IMR-90 (cell line): ENCODE measurements at regions not wholly inside any gene's neighbourhood (a gene's known extent, or its start where the extent isn't known, plus 50 kb on each side); places are given as distances from the start of the nearest gene placed in this dataset.

Experiments used
- ATAC-seq: fragments of 200-7000 bp; cut with Tn5 transposase; 2 replicates; pipeline ENCODE4 v1.9.1; 2020; ENCODE audit warnings: low read depth, mild to moderate bottlenecking, moderate library complexity
- BruUV-seq: library from RNA; stranded (reverse); fragments of 400-500 nt; replicated peaks from 2 replicates; lab custom pipeline; 2021; lab: Mats Ljungman, UMichigan
- CTCF ChIA-PET: fragments of 300-600 bp; formaldehyde crosslinking; extraction: SDS; loops from one replicate; lab custom pipeline; 2021; ENCODE audit warnings: antibody characterized with exemption; lab: Yijun Ruan, JAX
- POLR2A ChIA-PET: fragments of 300-600 bp; sonication (Branson Sonifier 250); formaldehyde crosslinking; loops from one replicate; lab custom pipeline; 2022; ENCODE audit warnings: antibody characterized with exemption; ENCODE audit not compliant: unreplicated experiment; lab: Charles Lee
- DNase-seq: peaks from one replicate; pipeline ENCODE4 v3.0.0; 2013
- H2AFZ ChIP-seq: replicated peaks from 2 replicates; pipeline ENCODE3; 2013; ENCODE audit warnings: low read length, mild to moderate bottlenecking; ENCODE audit not compliant: poor library complexity
- H2AK5ac ChIP-seq: 2 replicates; pipeline ENCODE4 v1.6.1; 2013; ENCODE audit warnings: low read depth, low read length, inconsistent platforms
- H2AK9ac ChIP-seq: replicated peaks from 2 replicates; pipeline ENCODE3; 2013; ENCODE audit warnings: mild to moderate bottlenecking, low read depth, low read length, moderate library complexity; ENCODE audit not compliant: poor library complexity
- H2BK120ac ChIP-seq: 2 replicates; pipeline ENCODE4 v1.6.1; 2013; ENCODE audit warnings: low read depth, low read length, inconsistent platforms
- H2BK15ac ChIP-seq: 3 replicates; pipeline ENCODE4 v1.6.1; 2013; ENCODE audit warnings: low read depth, low read length, inconsistent platforms
- H2BK20ac ChIP-seq: 2 replicates; pipeline ENCODE4 v1.6.1; 2013; ENCODE audit warnings: low read depth, mild to moderate bottlenecking, inconsistent platforms, low read length, moderate library complexity
- H2BK5ac ChIP-seq: 2 replicates; pipeline ENCODE4 v1.6.1; 2013; ENCODE audit warnings: mild to moderate bottlenecking, low read depth, low read length, inconsistent platforms; ENCODE audit not compliant: poor library complexity, severe bottlenecking
- H3K14ac ChIP-seq: replicated peaks from 2 replicates; pipeline ENCODE4 v1.6.1; 2013; ENCODE audit warnings: low read depth, low read length, inconsistent platforms
- H3K18ac ChIP-seq: 2 replicates; pipeline ENCODE4 v1.6.1; 2013; ENCODE audit warnings: low read depth, low read length, control low read depth
- H3K23ac ChIP-seq: 2 replicates; pipeline ENCODE4 v1.6.1; 2013; ENCODE audit warnings: low read depth, low read length, inconsistent platforms
- H3K27ac ChIP-seq: 2 replicates; pipeline ENCODE4 v1.5.1; 2013; ENCODE audit warnings: mild to moderate bottlenecking, control low read depth, low read length; ENCODE audit not compliant: insufficient read depth
- H3K27me3 ChIP-seq: 2 replicates; pipeline ENCODE4 v1.6.1; 2013; ENCODE audit warnings: low read length; ENCODE audit not compliant: control insufficient read depth, insufficient read depth
- H3K36me3 ChIP-seq: 2 replicates; pipeline ENCODE4 v1.6.1; 2013; ENCODE audit warnings: low read length, mixed read lengths; ENCODE audit not compliant: control insufficient read depth, insufficient read depth
- H3K4ac ChIP-seq: 2 replicates; pipeline ENCODE4 v1.6.1; 2013; ENCODE audit warnings: low read depth, low read length, inconsistent platforms
- H3K4me1 ChIP-seq: 2 replicates; pipeline ENCODE4 v1.6.1; 2013; ENCODE audit warnings: low read length, mixed read lengths; ENCODE audit not compliant: control insufficient read depth, insufficient read depth
- H3K4me2 ChIP-seq: 2 replicates; pipeline ENCODE4 v1.6.1; 2013; ENCODE audit warnings: low read depth, mild to moderate bottlenecking, control low read depth, low read length, moderate library complexity
- H3K4me3 ChIP-seq: 2 replicates; pipeline ENCODE4 v1.5.1; 2013; ENCODE audit warnings: low read depth, mild to moderate bottlenecking, control low read depth, low read length, moderate library complexity; ENCODE audit not compliant: insufficient read depth
- H3K56ac ChIP-seq: 2 replicates; pipeline ENCODE4 v1.6.1; 2013; ENCODE audit warnings: low read length, inconsistent platforms; ENCODE audit not compliant: insufficient read depth; ENCODE audit errors: extremely low read depth
- H3K79me1 ChIP-seq, 2 experiments: 2 replicates each; pipeline ENCODE4 v1.6.1; 2013; ENCODE audit warnings: low read length in 2 of 2, inconsistent platforms in 1 of 2, low read depth in 1 of 2
- H3K9ac ChIP-seq: 2 replicates; pipeline ENCODE4 v1.6.1; 2013; ENCODE audit warnings: low read depth, low read length, control low read depth
- H3K9me1 ChIP-seq: 2 replicates; pipeline ENCODE4 v1.6.1; 2013; ENCODE audit warnings: low read length, inconsistent platforms; ENCODE audit not compliant: insufficient read depth
- H3K9me3 ChIP-seq: 2 replicates; pipeline ENCODE4 v1.6.1; 2013; ENCODE audit warnings: low read length; ENCODE audit not compliant: control insufficient read depth, insufficient read depth
- H4K20me1 ChIP-seq: 2 replicates; pipeline ENCODE4 v1.6.1; 2013; ENCODE audit warnings: low read length, inconsistent platforms; ENCODE audit not compliant: insufficient read depth
- H4K5ac ChIP-seq: 2 replicates; pipeline ENCODE4 v1.6.1; 2013; ENCODE audit warnings: mild to moderate bottlenecking, low read depth, low read length, control low read depth
- H4K8ac ChIP-seq, 2 experiments: 2 replicates each; pipeline ENCODE4 v1.6.1; 2013; ENCODE audit warnings: low read depth in 2 of 2, low read length in 2 of 2, control low read depth in 1 of 2, inconsistent platforms in 1 of 2
- H4K91ac ChIP-seq: 2 replicates; pipeline ENCODE4 v1.6.1; 2013; ENCODE audit warnings: low read depth, low read length, inconsistent platforms; ENCODE audit not compliant: insufficient read depth
- CTCF ChIP-seq: conservative IDR thresholded peaks from 2 replicates; pipeline ENCODE4 v1.5.1; 2012; ENCODE audit warnings: mild to moderate bottlenecking, low read depth, low read length, improper control_type of control experiment
- FOS ChIP-seq: fragments of 150-350 bp; IDR thresholded peaks from 2 replicates; pipeline ENCODE4 v1.6.1; 2016; ENCODE audit warnings: low read depth, low read length
- MAZ ChIP-seq: IDR thresholded peaks from 2 replicates; pipeline ENCODE4 v1.6.1; 2012; ENCODE audit warnings: low read depth, mild to moderate bottlenecking, low read length, improper control_type of control experiment, moderate library complexity, borderline replicate concordance
- MXI1 ChIP-seq: IDR thresholded peaks from 2 replicates; pipeline ENCODE4 v1.6.1; 2012; ENCODE audit warnings: low read depth, mild to moderate bottlenecking, low read length, moderate library complexity, borderline replicate concordance
- RFX5 ChIP-seq: IDR thresholded peaks from 2 replicates; pipeline ENCODE4 v1.8.0; 2012; ENCODE audit warnings: low read depth, mild to moderate bottlenecking, low read length, moderate library complexity
- SMC3 ChIP-seq: fragments of 150-350 bp; IDR thresholded peaks from 2 replicates; pipeline ENCODE4 v1.6.1; 2016; ENCODE audit warnings: low read depth, mild to moderate bottlenecking, antibody characterized with exemption, low read length, moderate library complexity
- USF2 ChIP-seq: fragments of 150-350 bp; IDR thresholded peaks from 2 replicates; pipeline ENCODE4 v1.6.1; 2017; ENCODE audit warnings: mild to moderate bottlenecking, antibody characterized with exemption, low read length, low read depth
- WGBS, 2 experiments: methylation state at CpG; one replicate each; pipeline versions ENCODE4 v1.1.5 to v1.1.7; 2013; ENCODE audit warnings: missing lambda C conversion rate in 2 of 2; ENCODE audit not compliant: insufficient read length in 1 of 2; ENCODE audit errors: extremely low coverage in 2 of 2; 5-methylcytosine and 5-hydroxymethylcytosine counted together
- dilution Hi-C: fragments of 300-500 bp; cut with HindIII; formaldehyde crosslinking; loops from one replicate; pipeline ENCODE4 v1.14.3; 2018; ENCODE audit warnings: low sequenced_read_pairs; ENCODE audit not compliant: unreplicated experiment
- in situ Hi-C: fragments of 300-500 bp; cut with MboI; formaldehyde crosslinking; loops from 3 replicates; pipeline ENCODE4 v1.14.3; 2019; ENCODE audit warnings: low sequenced_read_pairs, inconsistent platforms, mixed read lengths
- intact Hi-C: fragments of 100-400 bp; cut with micrococcal nuclease; formaldehyde crosslinking; loops from 2 replicates; pipeline ENCODE4 v1.10.0; 2022

GRCh38 chr5:163947848-163948666, 442.6 kb downstream of the MAT2B start:
- H3K9ac ChIP-seq, result no peak overlapping the region
- H2BK5ac ChIP-seq, result no peak overlapping the region
- BruUV-seq, result no TSS peak
- H2AFZ ChIP-seq, result no peak overlapping the region
- no peak overlapping the region for H3K14ac ChIP-seq
- DNase-seq, result no peak
- no peaks in the 10 kb centered on the region for H3K9me1 ChIP-seq
- intact Hi-C loops, result no loop called here
- H4K5ac ChIP-seq, result no peak overlapping the region
- H3K79me1 ChIP-seq, result no peaks in the 10 kb centered on the region
- H2BK15ac ChIP-seq, result no peak overlapping the region
- no peak overlapping the region for H2AK5ac ChIP-seq
- dilution Hi-C loops, result no loop called here
- no peak overlapping the region for H3K4ac ChIP-seq
- ATAC-seq, result no peak
- H3K27me3 ChIP-seq, result no peaks in the 10 kb centered on the region
- no peak overlapping the region for H2AK9ac ChIP-seq
- H4K8ac ChIP-seq, result no peak overlapping the region
- no CpG with 5 or more reads among the region's 12 CpGs for WGBS, 2 experiments
- ChIA-PET CTCF (no interaction called here), POLR2A (no interaction called here)
- no peak overlapping the region for H3K4me3 ChIP-seq
- H4K20me1 ChIP-seq, result no peaks in the 10 kb centered on the region
- no peak overlapping the region for H3K27ac ChIP-seq
- H3K4me2 ChIP-seq, result no peak overlapping the region
- in situ Hi-C loops, result no loop called here
- TF ChIP-seq SMC3 (no peak), USF2 (no peak), CTCF (no peak), RFX5 (no peak), MAZ (no peak), FOS (no peak), MXI1 (no peak)
- H3K4me1 ChIP-seq, result no peaks in the 10 kb centered on the region; the same call in 1 of the 2 replicates
- H3K56ac ChIP-seq, result no peak overlapping the region
- H3K18ac ChIP-seq, result no peak overlapping the region
- H3K23ac ChIP-seq, result no peak overlapping the region
- no peaks in the 10 kb centered on the region for H3K36me3 ChIP-seq
- H4K91ac ChIP-seq, result no peak overlapping the region
- no peaks in the 10 kb centered on the region for H3K9me3 ChIP-seq
- H2BK20ac ChIP-seq, result no peak overlapping the region
- no peak overlapping the region for H2BK120ac ChIP-seq
